ENCODE measurements at regions not wholly inside any gene's neighbourhood (a gene's known extent, or its start where the extent isn't known, plus 50 kb on each side); places are given as distances from the start of the nearest gene placed in this dataset.

DNA sequence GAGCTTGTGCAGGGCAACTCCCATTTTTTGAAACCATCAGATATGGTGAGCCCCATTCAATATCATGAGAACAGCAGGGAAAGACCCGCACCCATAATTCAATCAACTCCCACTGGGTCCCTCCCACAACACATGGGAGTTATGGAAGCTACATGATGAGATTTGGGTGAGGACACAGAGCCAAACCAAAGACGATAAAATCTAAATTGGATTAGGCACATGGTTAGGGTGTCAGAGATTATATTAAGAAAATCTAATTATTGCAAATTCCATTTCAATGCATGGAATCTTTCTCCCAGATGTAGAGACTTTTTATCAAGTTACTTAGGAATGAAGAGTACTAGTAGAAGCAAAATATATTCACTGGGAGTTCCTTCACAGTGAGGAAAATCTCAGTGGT lies 324.9 kb downstream of the JRKL start:
- no peak overlapping the region for H3K4me2 ChIP-seq (ENCODE audit: insufficient read depth, low read length)
- H3K36me3 ChIP-seq (ENCODE audit: insufficient read depth, low read length), result no peaks in the 10 kb centered on the region
- no peak for DNase-seq (ENCODE audit: insufficient read length, low spot score, missing footprints)
- H3K27ac ChIP-seq (ENCODE audit: low read depth, low read length), result no peak overlapping the region
- no peaks in the 10 kb centered on the region for H3K4me1 ChIP-seq (ENCODE audit: insufficient read depth, low read length)
- no peak overlapping the region for H3K4me3 ChIP-seq (ENCODE audit: insufficient read depth, low read length)
- no peaks in the 10 kb centered on the region for H3K27me3 ChIP-seq (ENCODE audit: insufficient read depth, low read length)
- H2AFZ ChIP-seq (ENCODE audit: low read length), result no peak overlapping the region
- H3K9me3 ChIP-seq (ENCODE audit: low read depth, low read length), result no peaks in the 10 kb centered on the region
- no peak for TF ChIP-seq CTCF (IDR thresholded peaks at IDR 0.05; ENCODE audit: extremely low read depth, low read depth, low read length)
- no peaks in the 10 kb centered on the region for H3K79me2 ChIP-seq (ENCODE audit: insufficient read depth, low read length)
- no peaks in the 10 kb centered on the region for H4K20me1 ChIP-seq (ENCODE audit: insufficient read depth, low read length)

GRCh38 chr11:96715208-96715607 lies 325.4 kb downstream of the JRKL start:
- Histone ChIP-seq H3K9me3 (ENCODE audit: low read depth, low read length) (no peaks in the 10 kb centered on the region), H3K79me2 (ENCODE audit: insufficient read depth, low read length) (no peaks in the 10 kb centered on the region), H3K27ac (ENCODE audit: low read depth, low read length) (no peak overlapping the region), H3K36me3 (ENCODE audit: insufficient read depth, low read length) (no peaks in the 10 kb centered on the region), H4K20me1 (ENCODE audit: insufficient read depth, low read length) (no peaks in the 10 kb centered on the region), H3K4me2 (ENCODE audit: insufficient read depth, low read length) (no peak overlapping the region), H3K4me1 (ENCODE audit: insufficient read depth, low read length) (no peaks in the 10 kb centered on the region), H3K4me3 (ENCODE audit: insufficient read depth, low read length) (no peak overlapping the region), H2AFZ (ENCODE audit: low read length) (no peak overlapping the region), H3K27me3 (ENCODE audit: insufficient read depth, low read length) (no peaks in the 10 kb centered on the region)
- no peak for TF ChIP-seq CTCF (IDR thresholded peaks at IDR 0.05; ENCODE audit: extremely low read depth, low read depth, low read length)
- no peak for DNase-seq (ENCODE audit: insufficient read length, low spot score, missing footprints)

GRCh38 chr11:96736601-96737000 lies 346.8 kb downstream of the JRKL start:
- Histone ChIP-seq H3K36me3 (ENCODE audit: insufficient read depth, low read length) (no peaks in the 10 kb centered on the region), H3K4me2 (ENCODE audit: insufficient read depth, low read length) (peak overlapping the region; percentile 1), H3K9me3 (ENCODE audit: low read depth, low read length) (no peaks in the 10 kb centered on the region), H2AFZ (ENCODE audit: low read length) (no peak overlapping the region), H3K4me3 (ENCODE audit: insufficient read depth, low read length) (no peak overlapping the region), H3K79me2 (ENCODE audit: insufficient read depth, low read length) (no peaks in the 10 kb centered on the region), H3K27ac (ENCODE audit: low read depth, low read length) (no peak overlapping the region), H3K4me1 (ENCODE audit: insufficient read depth, low read length) (peaks cover 24% of the 10 kb centered on the region), H4K20me1 (ENCODE audit: insufficient read depth, low read length) (no peaks in the 10 kb centered on the region), H3K27me3 (ENCODE audit: insufficient read depth, low read length) (no peaks in the 10 kb centered on the region)
- TF ChIP-seq CTCF (IDR thresholded peaks at IDR 0.05; ENCODE audit: extremely low read depth, low read depth, low read length), result no peak
- peak; percentile 10 for DNase-seq (ENCODE audit: insufficient read length, low spot score, missing footprints)

- H3K4me1 ChIP-seq (ENCODE audit: insufficient read depth, low read length), result peaks cover 28% of the 10 kb centered on the region
- no peaks in the 10 kb centered on the region for H3K79me2 ChIP-seq (ENCODE audit: insufficient read depth, low read length)
- DNase-seq (ENCODE audit: insufficient read length, low spot score, missing footprints), result peak; percentile 3
- H3K4me2 ChIP-seq (ENCODE audit: insufficient read depth, low read length), result no peak overlapping the region
- H4K20me1 ChIP-seq (ENCODE audit: insufficient read depth, low read length), result no peaks in the 10 kb centered on the region
- no peak overlapping the region for H3K4me3 ChIP-seq (ENCODE audit: insufficient read depth, low read length)
- no peaks in the 10 kb centered on the region for H3K27me3 ChIP-seq (ENCODE audit: insufficient read depth, low read length)
- H3K27ac ChIP-seq (ENCODE audit: low read depth, low read length), result no peak overlapping the region
- TF ChIP-seq CTCF (IDR thresholded peaks at IDR 0.05; ENCODE audit: extremely low read depth, low read depth, low read length), result no peak
- H3K9me3 ChIP-seq (ENCODE audit: low read depth, low read length), result no peaks in the 10 kb centered on the region
- no peak overlapping the region for H2AFZ ChIP-seq (ENCODE audit: low read length)
- H3K36me3 ChIP-seq (ENCODE audit: insufficient read depth, low read length), result no peaks in the 10 kb centered on the region
These were observed 348.5 kb downstream of the JRKL start for GRCh38 chr11:96738311-96738710.

All from osteoblast (primary cell).